H1 (cell line): ENCODE measurements at regions not wholly inside any gene's neighbourhood (a gene's known extent, or its start where the extent isn't known, plus 50 kb on each side); places are given as distances from the start of the nearest gene placed in this dataset.

Experiments used
- CTCF ChIA-PET: fragments of 300-600 bp; sonication (Branson Sonifier 250); formaldehyde crosslinking; loops from one replicate; lab custom pipeline; 2021; ENCODE audit not compliant: partially characterized antibody; lab: Charles Lee
- POLR2A ChIA-PET: fragments of 300-600 bp; sonication (Branson Sonifier 250); formaldehyde crosslinking; loops from one replicate; lab custom pipeline; 2021; ENCODE audit warnings: inconsistent platforms; ENCODE audit not compliant: partially characterized antibody; lab: Charles Lee
- DNase-seq, 2 experiments: peaks; one replicate each; pipeline versions ENCODE4 v3.0.0 to v3.0.0-alpha.2; 2010 to 2022; ENCODE audit warnings: low spot score in 2 of 2, low read depth in 1 of 2, mixed read lengths in 1 of 2
- FAIRE-seq: peaks from 2 replicates; lab custom pipeline; 2011; peaks lifted over from hg19 to GRCh38; lab: Jason Lieb, UNC
- H2AFZ ChIP-seq: 2 replicates; pipeline ENCODE4 v1.8.1; 2012; ENCODE audit warnings: low read length, inconsistent platforms
- H2AK5ac ChIP-seq: 2 replicates; pipeline ENCODE4 v1.6.1; 2013; ENCODE audit warnings: low read depth, low read length
- H2BK120ac ChIP-seq: replicated peaks from 2 replicates; pipeline ENCODE3; 2013; ENCODE audit warnings: low read depth, low read length, inconsistent platforms
- H2BK12ac ChIP-seq: 2 replicates; pipeline ENCODE4 v1.6.1; 2013; ENCODE audit warnings: low read depth, low read length
- H2BK15ac ChIP-seq: 2 replicates; pipeline ENCODE4 v1.6.1; 2013; ENCODE audit warnings: low read length
- H2BK20ac ChIP-seq: 2 replicates; pipeline ENCODE4 v1.6.1; 2013; ENCODE audit warnings: low read length
- H2BK5ac ChIP-seq: 2 replicates; pipeline ENCODE4 v1.6.1; 2013; ENCODE audit warnings: low read depth, low read length
- H3K14ac ChIP-seq: 2 replicates; pipeline ENCODE4 v1.6.1; 2013; ENCODE audit warnings: inconsistent platforms; ENCODE audit not compliant: insufficient read length
- H3K18ac ChIP-seq: 2 replicates; pipeline ENCODE4 v1.6.1; 2013; ENCODE audit warnings: low read length; ENCODE audit errors: extremely low read depth
- H3K23ac ChIP-seq: 2 replicates; pipeline ENCODE4 v1.6.1; 2013; ENCODE audit warnings: inconsistent platforms; ENCODE audit not compliant: insufficient read length
- H3K23me2 ChIP-seq: 2 replicates; pipeline ENCODE4 v1.6.1; 2013; ENCODE audit warnings: low read depth, low read length
- H3K27ac ChIP-seq: 2 replicates; pipeline ENCODE4 v1.6.1; 2011; ENCODE audit warnings: low read depth, low read length, inconsistent platforms
- H3K27me3 ChIP-seq, 4 experiments: replicated peaks in 1 of 4; 1 replicate in 1 of 4; 2 replicates in 3 of 4; pipeline versions ENCODE4 v1.6.1 to v1.8.1; 2011 to 2013; ENCODE audit warnings: low read length in 3 of 4, mild to moderate bottlenecking in 3 of 4, inconsistent platforms in 2 of 4, mixed read lengths in 2 of 4, moderate library complexity in 1 of 4; ENCODE audit not compliant: control insufficient read depth in 3 of 4, insufficient read depth in 3 of 4; ENCODE audit errors: extremely low read depth in 1 of 4
- H3K36me3 ChIP-seq, 4 experiments: 2 replicates each; pipeline versions ENCODE4 v1.6.1 to v1.8.1; 2011 to 2013; ENCODE audit warnings: mild to moderate bottlenecking in 4 of 4, low read length in 3 of 4, moderate library complexity in 2 of 4, control low read depth in 1 of 4, inconsistent platforms in 1 of 4; ENCODE audit not compliant: insufficient read depth in 4 of 4, control insufficient read depth in 2 of 4
- H3K4ac ChIP-seq: replicated peaks from 2 replicates; pipeline ENCODE3; 2013; ENCODE audit warnings: low read length, low read depth, mixed read lengths, inconsistent platforms; ENCODE audit not compliant: insufficient read length
- H3K4me1 ChIP-seq, 4 experiments: replicated peaks in 1 of 4; 1 replicate in 1 of 4; 2 replicates in 3 of 4; pipeline versions ENCODE4 v1.6.1 to v1.8.1; 2011 to 2013; ENCODE audit warnings: low read length in 3 of 4, inconsistent platforms in 2 of 4, mixed read lengths in 1 of 4; ENCODE audit not compliant: insufficient read depth in 4 of 4, control insufficient read depth in 3 of 4
- H3K4me2 ChIP-seq, 2 experiments: 2 replicates each; pipeline versions ENCODE4 v1.6.1 to v1.8.1; 2011 to 2013; ENCODE audit warnings: low read depth in 2 of 2, low read length in 2 of 2, control low read depth in 1 of 2, inconsistent platforms in 1 of 2, mild to moderate bottlenecking in 1 of 2; ENCODE audit not compliant: insufficient read depth in 1 of 2
- H3K4me3 ChIP-seq, 4 experiments: fragments of 200-600, 300-600 bp in 1 of 4; sonication (generic), shearing (Covaris generic), sonication (Bioruptor Twin) in 1 of 4; 2 replicates each; pipeline versions ENCODE4 v1.5.1 to v1.8.1; 2011 to 2016; ENCODE audit warnings: low read length in 4 of 4, low read depth in 3 of 4, control low read depth in 2 of 4, inconsistent platforms in 2 of 4, mild to moderate bottlenecking in 2 of 4, mixed read lengths in 1 of 4, moderate library complexity in 1 of 4; ENCODE audit not compliant: insufficient read depth in 2 of 4; ENCODE audit errors: extremely low read depth in 1 of 4
- H3K56ac ChIP-seq: replicated peaks from 2 replicates; pipeline ENCODE3; 2013; ENCODE audit warnings: low read depth, mild to moderate bottlenecking, mixed read lengths, low read length, inconsistent platforms; ENCODE audit not compliant: insufficient read length
- H3K79me1 ChIP-seq: 2 replicates; pipeline ENCODE4 v1.6.1; 2013; ENCODE audit warnings: low read depth, low read length, control low read depth
- H3K79me2 ChIP-seq, 2 experiments: 2 replicates each; pipeline versions ENCODE4 v1.6.1 to v1.8.1; 2012 to 2013; ENCODE audit warnings: low read length in 2 of 2, mild to moderate bottlenecking in 2 of 2, inconsistent platforms in 1 of 2; ENCODE audit not compliant: insufficient read depth in 2 of 2, control insufficient read depth in 1 of 2
- H3K9ac ChIP-seq, 4 experiments: replicated peaks in 1 of 4; 1 replicate in 1 of 4; 2 replicates in 3 of 4; pipeline versions ENCODE4 v1.6.1 to v1.8.1; 2011 to 2013; ENCODE audit warnings: low read depth in 3 of 4, low read length in 3 of 4, control low read depth in 2 of 4, mild to moderate bottlenecking in 2 of 4, moderate library complexity in 2 of 4, inconsistent platforms in 1 of 4; ENCODE audit errors: extremely low read depth in 1 of 4
- H3K9me3 ChIP-seq, 2 experiments: 2 replicates each; pipeline versions ENCODE4 v1.6.1 to v1.8.1; 2012 to 2013; ENCODE audit warnings: mild to moderate bottlenecking in 2 of 2, moderate library complexity in 2 of 2, control low read depth in 1 of 2, inconsistent platforms in 1 of 2, low read depth in 1 of 2, low read length in 1 of 2, mixed read lengths in 1 of 2; ENCODE audit not compliant: insufficient read depth in 2 of 2
- H4K20me1 ChIP-seq, 2 experiments: replicated peaks in 1 of 2; 2 replicates each; pipeline versions ENCODE3 to v1.8.1; 2011 to 2013; ENCODE audit warnings: inconsistent platforms in 2 of 2, low read length in 2 of 2, mild to moderate bottlenecking in 1 of 2; ENCODE audit not compliant: insufficient read depth in 2 of 2, control insufficient read depth in 1 of 2
- H4K5ac ChIP-seq: 2 replicates; pipeline ENCODE4 v1.6.1; 2013; ENCODE audit warnings: low read length, low read depth, mixed read lengths, inconsistent platforms; ENCODE audit not compliant: insufficient read length
- H4K8ac ChIP-seq: 2 replicates; pipeline ENCODE4 v1.8.0; 2013; ENCODE audit warnings: mild to moderate bottlenecking, moderate library complexity, low read length, inconsistent platforms; ENCODE audit not compliant: insufficient read depth; ENCODE audit errors: extremely low read depth
- H4K91ac ChIP-seq: replicated peaks from 2 replicates; pipeline ENCODE3; 2013; ENCODE audit warnings: low read length, mixed read lengths, inconsistent platforms; ENCODE audit not compliant: insufficient read length
- CHD2 ChIP-seq: IDR thresholded peaks from 2 replicates; pipeline ENCODE4 v1.6.1; 2012; ENCODE audit warnings: low read length, improper control_type of control experiment
- CREB1 ChIP-seq: IDR thresholded peaks from 2 replicates; pipeline ENCODE4 v1.6.1; 2012; ENCODE audit warnings: inconsistent platforms
- CTBP2 ChIP-seq: IDR thresholded peaks from 2 replicates; pipeline ENCODE4 v1.7.0; 2011; ENCODE audit warnings: borderline replicate concordance, mild to moderate bottlenecking, moderate library complexity, mixed read lengths, low read length; ENCODE audit not compliant: insufficient read depth, insufficient read length
- EP300 ChIP-seq, 2 experiments: IDR thresholded peaks; 1 replicate in 1 of 2; 2 replicates in 1 of 2; pipeline ENCODE4 v1.6.1; 2011 to 2012; ENCODE audit warnings: low read depth in 2 of 2, low read length in 2 of 2, mild to moderate bottlenecking in 2 of 2, borderline replicate concordance in 1 of 2, inconsistent platforms in 1 of 2, moderate library complexity in 1 of 2
- EZH2 ChIP-seq: fragments of 200-600 bp; sonication (generic); IDR thresholded peaks from 2 replicates; pipeline ENCODE4 v1.7.1; 2012; ENCODE audit warnings: low read depth, mild to moderate bottlenecking, moderate library complexity, low read length, inconsistent platforms; ENCODE audit not compliant: severe bottlenecking
- KDM4A ChIP-seq: IDR thresholded peaks from one replicate; pipeline ENCODE4 v1.7.1; 2012; ENCODE audit warnings: low read depth, mild to moderate bottlenecking, moderate library complexity, low read length, inconsistent platforms; ENCODE audit not compliant: severe bottlenecking
- NRF1 ChIP-seq: IDR thresholded peaks from 2 replicates; pipeline ENCODE4 v1.6.1; 2011; ENCODE audit warnings: mild to moderate bottlenecking, low read depth, low read length, improper control_type of control experiment
- RNF2 ChIP-seq: fragments of 200-900, 300-1000 bp; sonication (generic); IDR thresholded peaks from 2 replicates; pipeline ENCODE4 v1.7.1; 2016; ENCODE audit warnings: borderline replicate concordance, low read depth, mild to moderate bottlenecking, antibody characterized with exemption, low read length; ENCODE audit not compliant: poor library complexity, severe bottlenecking; ENCODE audit errors: missing control alignments
- TAF7 ChIP-seq: optimal IDR thresholded peaks from 2 replicates; pipeline ENCODE3; 2011; ENCODE audit warnings: low read depth, mild to moderate bottlenecking, inconsistent platforms, low read length, moderate library complexity, borderline replicate concordance
- TBP ChIP-seq: IDR thresholded peaks from 2 replicates; pipeline ENCODE4 v1.6.1; 2011; ENCODE audit warnings: low read depth, low read length, improper control_type of control experiment
- WGBS, 2 experiments: shearing (Covaris generic) in 1 of 2; methylation state at CpG; one replicate each; pipeline versions ENCODE4 v1.1.6 to v1.1.7; 2013 to 2015; ENCODE audit warnings: low lambda C conversion rate in 2 of 2, mixed read lengths in 2 of 2, inconsistent platforms in 1 of 2, low coverage in 1 of 2, missing lambda C conversion rate in 1 of 2; ENCODE audit not compliant: insufficient replicate concordance in 2 of 2, insufficient coverage in 1 of 2, insufficient read length in 1 of 2; ENCODE audit errors: extremely low coverage in 1 of 2, missing lambda C conversion rate in 1 of 2; 5-methylcytosine and 5-hydroxymethylcytosine counted together

- ChIA-PET POLR2A (interaction anchor here (0.6 to 3.0 kb wide), 7 partner anchors 10 to 94 kb away, joined by 3 to 23 read pairs (median 4); no protein-coding TSS in a partner anchor), CTCF (interaction anchor here (0.6 to 8.2 kb wide), 17 partner anchors 8 to 561 kb away, joined by 3 to 59 read pairs (median 3); no protein-coding TSS in a partner anchor)
- peaks cover 7% of the 10 kb centered on the region; the same call in 1 of the 2 replicates for H3K23me2 ChIP-seq
- peaks cover 4 to 16% (median 7%) of the 10 kb centered on the region in 4 experiments for H3K4me1 ChIP-seq
- no peak overlapping the region for H4K91ac ChIP-seq
- no peak overlapping the region for H2AFZ ChIP-seq
- H3K9ac ChIP-seq: peak overlapping the region in 3 of 4 experiments; percentile 10 to 57 (median 43); a peak in 4 of 7 replicates
- H3K14ac ChIP-seq: no peak overlapping the region
- no peaks in the 10 kb centered on the region for H3K79me2 ChIP-seq
- H3K9me3 ChIP-seq: peaks cover 0 to 12% of the 10 kb centered on the region in 2 experiments; a peak in 2 of 4 replicates
- peak overlapping the region; percentile 59 to 69 (median 64) for H3K4me3 ChIP-seq
- no peaks in the 10 kb centered on the region for H4K20me1 ChIP-seq
- H2BK5ac ChIP-seq: 0 out of 2 replicates have a peak overlapping the region, but pooled peaks have one; percentile 48
- H2BK20ac ChIP-seq: 0 out of 2 replicates have a peak overlapping the region, but pooled peaks have one; percentile 18
- DNase-seq (peak in 1 of 2 experiments; percentile 76), FAIRE-seq (no peak)
- H3K4me2 ChIP-seq: peak overlapping the region; percentile 97 to 100
- WGBS, 2 experiments: 19% methylated on average over 15 of the region's 38 CpGs; no CpG with 5 or more reads in 1 of the 2 experiments
- no peak overlapping the region for H3K4ac ChIP-seq
- H3K18ac ChIP-seq: peak overlapping the region; percentile 51; the same call in 1 of the 2 replicates
- H2BK120ac ChIP-seq: no peak overlapping the region
- no peak overlapping the region; the same call in 1 of the 2 replicates for H4K8ac ChIP-seq
- H2BK15ac ChIP-seq: no peak overlapping the region
- H2AK5ac ChIP-seq: no peak overlapping the region
- H3K36me3 ChIP-seq: peaks cover 0 to 3% (median 0%) of the 10 kb centered on the region in 4 experiments; a peak in 1 of 8 replicates
- peaks cover 0 to 18% (median 7%) of the 10 kb centered on the region in 4 experiments; a peak in 4 of 7 replicates for H3K27me3 ChIP-seq
- peak overlapping the region; percentile 72 for H2BK12ac ChIP-seq
- no peak overlapping the region for H3K27ac ChIP-seq
- H3K56ac ChIP-seq: peak overlapping the region; percentile 70
- H3K79me1 ChIP-seq: no peaks in the 10 kb centered on the region
- H4K5ac ChIP-seq: no peak overlapping the region
- H3K23ac ChIP-seq: no peak overlapping the region
- TF ChIP-seq EZH2 (no peak), CTBP2 (no peak), KDM4A (peak; percentile 33), CREB1 (no peak), TAF7 (no peak), EP300 (IDR thresholded peaks at IDR 0.05; ENCODE audit: borderline replicate concordance in 1 of 2, low read depth in 2 of 2, low read length in 2 of 2) (no peak), TBP (0 out of 2 replicates have a peak, but pooled peaks have one; percentile 31), RNF2 (no peak), NRF1 (no peak), CHD2 (no peak)
These were observed 143.8 kb downstream of the NECTIN1 start for GRCh38 chr11:119585043-119585781.
